Putamen (tissue), 1 donor: ENCODE measurements at regions not wholly inside any gene's neighbourhood (a gene's known extent, or its start where the extent isn't known, plus 50 kb on each side); places are given as distances from the start of the nearest gene placed in this dataset.
"Not testable (repeated sequence)": the region's sequence is repeated elsewhere in the genome, so short reads cannot be mapped to it uniquely, and the experiment has no call there.

Experiments used
- DNase-seq: peaks from one replicate; pipeline ENCODE4 v3.0.0-alpha.2; 2016; ENCODE audit warnings: low spot score

DNA sequence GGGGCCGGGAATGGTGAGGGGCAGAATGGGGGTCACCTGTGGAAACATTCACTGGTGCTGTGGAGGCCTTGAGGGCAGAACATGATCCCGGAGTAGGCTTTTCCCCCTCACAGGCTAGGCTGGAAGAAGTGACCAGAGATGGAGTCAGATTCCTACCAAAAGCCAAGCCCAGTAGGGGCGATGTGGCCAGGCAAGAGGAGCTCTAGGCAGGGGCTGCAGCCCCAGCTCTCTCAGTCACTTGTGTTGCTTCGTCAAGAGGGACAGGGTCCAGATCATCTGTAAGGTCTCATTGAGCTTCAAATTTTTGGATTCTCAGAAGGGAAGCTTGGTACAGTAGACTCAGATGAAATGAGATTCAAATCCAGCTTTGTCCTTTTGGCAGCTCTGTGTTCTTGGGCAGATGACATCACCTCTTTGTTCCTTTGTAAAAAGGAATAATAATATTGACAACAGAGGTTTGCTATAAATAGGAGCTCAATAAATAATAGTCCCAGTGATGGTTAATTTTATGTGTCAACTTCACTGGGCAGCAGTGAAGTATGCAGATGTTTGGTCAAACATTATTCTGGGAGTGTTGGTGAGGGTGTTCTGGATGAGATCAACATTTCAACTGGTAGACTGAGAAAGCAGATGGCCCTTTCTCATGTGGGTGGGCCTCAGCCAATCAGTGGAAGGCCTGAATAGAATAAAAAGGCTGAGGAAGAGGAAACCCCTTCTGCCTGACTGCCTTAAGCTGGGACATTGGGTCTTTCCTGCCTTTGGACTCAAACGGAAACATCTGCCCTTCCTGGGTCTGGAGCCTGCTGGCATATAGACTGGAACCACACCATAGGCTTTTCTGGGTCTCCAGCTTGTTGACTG lies 324.7 kb upstream of the USP24 start:
- peak; percentile 79 for DNase-seq

DNA sequence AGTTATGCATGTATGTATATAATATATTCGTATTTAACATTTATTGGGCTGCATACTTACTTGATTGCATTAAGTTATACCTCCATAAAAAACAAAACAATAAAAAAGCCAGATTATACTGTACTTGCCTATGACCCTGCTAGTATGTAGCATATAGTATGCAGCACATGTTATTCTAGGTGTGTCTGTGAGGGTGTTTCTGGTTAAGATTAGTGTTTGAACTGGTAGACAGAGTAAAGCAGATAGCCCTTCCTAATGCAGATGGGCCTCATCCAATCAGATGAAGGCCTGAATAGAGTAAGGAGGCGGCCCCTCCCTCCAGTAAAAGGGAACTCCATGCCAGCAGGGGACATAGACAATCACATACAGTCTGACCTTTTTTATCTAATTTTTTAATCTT lies 323.3 kb upstream of the USP24 start:
- no peak for DNase-seq

DNA sequence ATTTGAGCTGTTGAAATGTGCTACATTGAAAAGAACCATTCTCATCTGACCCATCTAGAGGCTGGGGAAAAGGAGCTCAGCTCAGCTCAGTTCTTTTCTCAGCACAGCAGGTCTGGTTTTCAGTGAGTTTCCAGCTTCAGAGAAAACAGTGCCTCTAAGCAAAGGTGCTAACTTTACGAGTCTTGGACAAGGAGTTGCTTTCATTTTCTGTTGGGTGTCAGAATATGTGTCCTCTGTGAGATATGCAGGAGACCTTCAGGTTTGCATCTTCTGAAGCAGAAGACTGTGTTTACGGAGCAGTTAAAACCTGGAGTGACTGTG lies 321.3 kb upstream of the USP24 start:
- no peak for DNase-seq

DNA sequence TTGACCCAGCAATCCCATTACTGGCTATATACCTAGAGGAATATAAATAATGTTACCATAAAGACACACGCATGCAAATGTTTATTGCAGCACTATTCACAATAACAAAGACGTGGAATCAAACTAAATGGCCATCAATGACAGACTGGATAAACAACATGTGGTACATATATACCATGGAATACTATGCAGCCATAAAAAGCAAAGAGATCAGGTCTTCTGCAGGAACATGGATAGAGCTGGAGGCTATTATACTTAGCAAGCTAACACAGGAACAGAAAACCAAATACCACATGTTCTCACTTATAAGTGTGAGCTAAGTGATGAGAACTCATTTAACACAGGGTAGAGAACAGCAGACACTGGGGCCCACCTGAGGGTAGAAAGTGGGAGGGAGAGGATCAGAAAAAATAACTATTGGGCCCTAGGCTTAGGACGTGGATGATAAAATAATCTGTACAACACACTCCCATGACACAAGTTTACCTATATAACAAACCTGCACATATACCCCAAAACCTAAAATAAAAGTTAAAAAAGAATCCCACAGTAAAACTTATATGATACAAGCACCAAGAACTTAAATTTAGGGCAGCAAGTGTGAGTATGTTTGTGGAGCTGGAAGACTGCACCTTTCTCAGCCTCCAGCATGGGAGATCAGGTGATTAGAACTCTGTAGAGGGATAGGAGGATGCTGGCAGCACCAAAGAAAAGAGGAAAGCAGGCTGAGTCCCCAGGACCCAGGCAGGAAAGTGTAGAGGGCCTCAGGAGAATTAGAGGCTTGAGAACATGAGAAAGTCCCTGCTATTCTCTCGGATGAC lies 320.8 kb upstream of the USP24 start:
- DNase-seq, result no peak

DNA sequence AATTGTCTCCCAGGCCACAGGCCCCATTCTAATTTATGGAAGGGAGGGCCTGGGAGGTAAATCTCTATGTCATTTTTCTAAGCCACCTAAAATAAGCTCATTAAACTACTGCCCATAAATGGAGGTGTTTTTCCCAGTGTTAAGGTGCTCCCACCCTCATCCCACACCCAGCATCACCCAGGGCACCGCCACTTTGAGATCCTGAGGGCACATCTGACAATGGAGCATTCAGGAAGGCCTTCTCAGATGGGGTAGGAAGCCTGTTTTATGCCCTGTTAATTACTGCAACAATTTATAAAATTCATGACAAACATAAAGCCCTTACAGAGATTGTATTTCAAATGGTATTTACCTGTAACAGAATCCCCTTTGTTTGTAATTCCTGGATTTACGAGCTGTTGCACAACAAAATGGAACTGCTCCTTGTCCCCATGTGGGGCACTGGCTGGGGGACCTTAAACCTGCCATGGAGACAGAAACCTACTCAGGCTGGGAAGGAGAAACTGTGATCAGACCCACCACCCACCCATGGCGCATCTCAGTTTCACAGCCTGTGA lies 319.5 kb upstream of the USP24 start:
- DNase-seq, result no peak

DNA sequence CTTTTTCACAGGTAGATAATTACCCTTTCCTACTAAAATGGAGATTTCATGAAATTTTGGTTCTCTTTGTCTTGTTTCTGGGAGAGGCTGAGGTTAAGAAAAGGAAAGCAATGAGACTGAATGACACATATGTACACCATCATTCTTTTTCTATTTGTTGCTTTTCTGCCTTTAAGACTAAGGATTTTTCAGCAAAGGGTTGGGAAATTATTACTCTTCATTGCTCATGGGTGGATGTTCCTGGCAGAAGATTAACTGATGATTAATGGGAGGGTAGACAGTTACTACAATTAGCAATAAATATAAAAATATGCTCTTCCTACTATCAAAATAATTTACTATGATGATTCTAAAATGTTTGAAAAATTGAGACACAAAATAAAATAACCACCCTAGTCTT lies 316.5 kb upstream of the USP24 start:
- no peak for DNase-seq

DNA sequence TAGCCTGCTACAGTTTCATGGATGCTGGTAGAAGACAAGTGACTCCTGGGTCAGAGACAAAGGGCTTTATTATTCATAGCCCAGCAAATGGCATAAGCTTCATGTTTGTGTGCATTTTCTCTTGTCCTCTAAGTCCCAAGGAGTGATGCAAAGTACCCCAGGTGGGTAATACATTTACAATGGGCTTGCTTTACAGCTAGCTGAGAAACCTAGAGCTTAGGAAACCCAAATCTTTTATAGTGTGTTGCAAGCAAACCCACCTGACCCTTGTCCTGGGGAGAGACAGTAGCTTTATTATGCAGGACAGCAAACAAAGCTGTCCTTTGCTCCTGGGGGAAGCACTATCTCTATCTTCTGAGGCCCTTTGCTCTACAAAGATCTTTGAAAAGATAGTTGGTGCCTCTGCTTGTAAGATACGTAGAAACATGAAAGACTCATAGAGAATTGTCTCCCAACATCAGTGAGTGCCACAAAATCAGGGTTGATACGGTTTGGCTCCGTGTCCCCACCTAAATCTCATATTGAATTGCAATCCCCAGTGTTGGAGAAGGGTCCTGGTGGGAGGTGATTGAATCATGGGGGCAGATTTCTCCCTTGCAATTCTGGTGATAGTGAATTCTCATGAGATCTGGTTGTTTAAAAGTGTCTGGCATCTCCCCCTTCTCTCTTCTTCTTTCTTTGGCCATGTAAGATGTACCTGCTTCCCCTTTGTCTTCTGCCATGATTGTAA lies 315.8 kb upstream of the USP24 start:
- DNase-seq, result no peak

DNA sequence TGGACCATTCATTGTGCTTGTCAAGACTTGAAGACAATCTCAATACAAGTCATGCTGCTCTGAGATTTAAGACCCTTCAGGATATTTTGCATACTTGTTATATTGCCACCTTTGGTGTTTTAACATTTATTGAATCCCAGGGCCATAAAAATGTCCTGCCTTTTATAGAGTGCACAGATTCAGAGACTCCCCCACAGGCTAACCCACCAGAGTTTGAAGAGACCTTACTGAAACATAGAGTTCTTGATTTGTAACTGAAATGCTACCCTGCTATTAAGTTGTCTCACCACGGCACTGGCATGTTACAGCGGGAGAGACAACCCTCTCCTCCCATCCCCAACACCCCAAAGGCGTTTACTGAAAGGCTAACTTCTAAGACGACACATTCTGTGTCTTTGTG lies 313.9 kb upstream of the USP24 start:
- no peak for DNase-seq

DNA sequence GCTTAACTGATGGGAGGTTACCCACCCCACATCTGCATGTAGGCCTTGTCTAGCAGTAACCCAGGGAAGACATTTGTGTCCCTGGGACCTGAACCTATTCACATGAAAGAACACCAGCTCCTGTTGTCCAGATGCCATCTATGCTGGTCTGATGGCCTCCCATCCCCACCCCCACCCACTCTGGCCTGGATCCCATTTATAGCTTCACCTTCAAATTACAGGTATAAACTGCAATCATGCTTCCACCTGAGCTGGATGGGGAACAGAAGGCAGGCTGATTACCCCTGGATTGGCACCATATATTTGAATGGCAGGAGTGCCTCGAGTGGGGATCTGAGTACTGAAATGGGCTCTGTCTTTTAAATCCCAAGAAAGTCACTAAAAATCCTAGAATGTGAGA lies 312.7 kb upstream of the USP24 start:
- DNase-seq, result no peak

DNA sequence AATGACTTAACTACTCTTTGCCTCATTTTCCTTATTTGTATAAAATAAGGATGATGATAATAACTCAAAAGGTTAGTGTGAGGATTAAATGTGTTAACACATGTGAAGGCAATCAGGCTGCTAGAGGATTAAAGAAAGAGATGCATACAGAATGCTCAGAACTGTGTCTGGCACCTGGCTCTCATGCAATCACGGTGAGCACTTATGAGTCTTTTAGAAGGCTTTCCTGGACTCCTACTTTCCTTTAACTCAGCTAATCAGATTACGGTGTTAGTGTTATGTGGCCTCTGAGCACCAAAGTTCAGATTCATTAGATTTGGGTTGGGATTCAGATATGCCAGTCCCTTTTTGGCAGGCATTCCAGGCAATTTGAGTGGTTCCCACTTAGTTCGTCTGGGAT lies 311.6 kb upstream of the USP24 start:
- no peak for DNase-seq

DNA sequence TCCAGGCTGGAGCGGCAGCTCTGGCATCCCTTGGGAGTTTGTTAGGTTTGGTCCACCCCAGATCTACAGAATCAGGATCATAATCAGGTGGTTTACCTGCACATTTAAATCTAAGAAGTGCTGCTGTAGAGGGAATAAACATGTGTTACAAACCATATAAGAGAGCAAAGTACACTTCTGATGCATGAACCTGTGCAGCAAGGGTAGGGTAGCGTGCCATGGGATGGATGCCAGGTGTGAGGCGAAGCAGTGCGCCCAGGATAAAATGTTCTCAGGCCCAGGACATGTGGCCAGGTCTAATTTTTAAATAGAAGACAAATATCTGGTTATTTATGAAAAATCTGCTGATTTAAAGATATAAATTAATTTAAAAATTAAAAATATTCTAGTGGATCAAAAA lies 308.8 kb upstream of the USP24 start:
- no peak for DNase-seq

DNA sequence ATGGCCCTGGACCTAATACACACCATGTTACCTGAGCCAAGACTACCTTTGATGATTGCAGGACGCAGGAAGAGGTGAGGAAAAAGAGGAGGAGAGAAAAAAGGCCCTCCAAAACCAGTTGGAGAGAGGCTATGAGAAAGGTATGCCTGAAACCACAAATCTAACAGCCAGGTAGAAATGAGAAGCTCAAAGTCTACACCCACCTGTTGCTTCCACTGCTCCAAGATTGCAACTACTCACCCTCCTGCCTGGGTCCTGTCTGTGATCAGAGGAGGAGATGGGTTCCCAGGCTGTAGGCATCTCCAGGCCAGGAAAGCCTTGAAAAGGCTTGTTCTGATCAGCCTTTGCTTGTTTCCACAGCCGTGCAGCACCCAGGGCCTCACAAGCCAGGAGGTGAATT lies 307.8 kb upstream of the USP24 start:
- DNase-seq, result no peak

DNA sequence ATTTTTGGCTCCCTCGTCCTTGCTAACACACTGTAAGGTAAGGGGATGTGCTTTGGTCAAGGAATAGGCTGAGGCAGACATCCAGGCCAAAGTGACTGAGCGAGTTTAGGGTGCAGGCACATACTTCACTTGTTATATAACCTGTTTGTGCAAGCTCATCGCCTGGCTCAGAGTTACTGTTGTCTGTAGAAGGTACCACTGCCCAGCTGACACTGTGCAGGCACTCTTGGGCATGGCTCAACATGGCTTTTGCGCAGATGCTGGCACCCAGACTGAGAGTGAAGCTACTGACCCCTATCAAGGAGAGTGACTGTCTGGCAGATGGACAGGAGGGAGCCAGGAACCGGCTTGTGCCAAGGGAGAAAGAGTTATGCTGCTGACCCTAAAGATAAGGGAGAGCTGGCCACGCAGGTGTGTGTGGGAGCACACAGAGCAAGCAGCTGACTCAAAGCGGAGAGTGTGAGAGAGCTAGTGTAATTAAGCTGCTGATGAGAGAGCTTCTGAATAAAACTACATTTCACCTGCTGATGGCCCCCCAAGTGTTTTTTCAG lies 307.3 kb upstream of the USP24 start:
- no peak for DNase-seq

DNA sequence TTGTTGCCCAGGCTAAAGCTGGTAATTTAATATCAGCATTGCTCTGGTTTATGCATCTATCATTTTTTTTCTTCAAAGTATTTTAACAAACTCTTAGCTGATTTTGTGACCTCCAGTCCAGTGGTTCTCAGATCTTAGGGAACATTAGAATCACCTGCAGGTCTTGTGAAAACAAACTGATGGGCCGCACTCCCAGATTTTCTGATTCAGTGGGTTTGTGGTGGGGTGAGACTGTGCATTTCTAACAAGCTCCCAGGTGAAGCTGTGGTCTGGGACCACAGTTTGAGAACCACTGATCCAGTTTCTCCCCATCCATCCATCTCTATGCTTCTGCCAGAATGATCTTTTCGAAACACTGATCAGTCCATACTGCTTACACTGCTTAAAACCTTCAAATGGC lies 305.7 kb upstream of the USP24 start:
- DNase-seq, result no peak

DNA sequence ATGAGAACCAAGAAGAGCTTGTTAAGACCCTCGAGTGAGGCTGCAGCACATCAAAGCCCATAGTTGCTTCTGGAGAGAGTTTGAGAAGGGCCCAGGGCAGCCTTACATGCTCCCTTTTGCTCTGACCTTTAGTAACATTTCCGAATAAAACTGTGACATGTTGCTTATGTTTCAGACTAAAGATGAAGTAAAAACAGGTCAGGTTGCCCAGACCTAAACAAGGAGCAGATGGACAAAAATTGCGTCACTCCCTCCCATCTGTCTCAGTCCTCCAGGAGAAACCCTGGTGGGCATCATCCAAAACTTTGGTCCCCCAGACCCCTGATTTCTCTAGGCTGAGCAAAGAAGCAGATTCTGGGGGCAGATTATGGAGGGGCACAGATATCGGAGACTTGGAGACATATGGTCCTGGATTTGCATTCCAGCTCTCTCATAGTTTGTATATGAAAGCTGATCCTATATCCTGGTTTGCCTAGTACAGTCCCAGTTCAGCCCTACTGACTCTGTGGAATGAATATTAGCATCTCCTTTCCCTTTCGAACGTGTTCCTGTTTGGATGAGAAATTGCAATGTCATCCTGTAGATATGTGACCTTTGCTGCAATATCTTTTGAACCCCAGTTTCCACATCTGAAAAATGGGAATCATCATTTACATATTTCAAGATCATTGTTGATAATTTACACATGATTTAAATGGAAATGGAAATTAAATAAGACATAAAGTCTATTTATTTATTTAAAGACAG lies 304.9 kb upstream of the USP24 start:
- DNase-seq, result no peak

DNA sequence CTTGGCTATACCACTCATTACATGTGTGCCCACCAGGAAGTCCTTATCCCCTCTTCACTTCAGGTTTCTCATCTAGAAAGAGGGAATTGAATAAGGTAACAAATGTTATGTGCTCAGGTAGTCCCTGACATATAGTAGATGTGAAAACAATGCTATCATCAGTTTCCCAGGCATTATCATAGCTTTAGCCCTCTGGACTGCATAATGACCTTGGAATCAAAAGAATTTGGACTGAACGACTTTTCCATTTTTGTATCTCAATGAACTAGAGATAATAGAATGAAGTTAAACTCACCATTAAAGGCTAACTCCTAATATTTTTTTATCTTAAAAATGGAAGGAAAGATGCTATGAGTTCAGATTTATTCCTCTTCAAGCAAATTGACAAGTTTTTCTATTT lies 304.1 kb upstream of the USP24 start:
- no peak for DNase-seq

DNA sequence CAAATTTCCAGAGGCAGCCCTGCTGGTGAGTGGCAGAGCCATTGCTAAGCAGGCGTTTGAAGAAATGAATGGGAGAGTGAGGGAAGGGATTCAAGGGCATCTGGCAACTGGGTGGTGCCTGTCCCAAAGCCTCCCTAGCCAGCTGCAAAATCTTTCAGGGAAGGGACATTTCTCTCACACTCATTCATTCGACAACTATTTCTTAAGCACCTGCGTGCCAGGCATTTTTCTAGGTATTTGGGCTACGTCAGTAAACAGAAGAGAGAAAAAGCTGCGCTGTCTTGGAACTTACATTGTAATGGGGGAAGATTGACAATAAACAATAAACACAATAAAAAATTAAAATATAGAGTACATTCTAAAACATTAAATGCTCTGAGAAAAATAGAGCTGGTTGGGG lies 301.9 kb upstream of the USP24 start:
- DNase-seq, result no peak

DNA sequence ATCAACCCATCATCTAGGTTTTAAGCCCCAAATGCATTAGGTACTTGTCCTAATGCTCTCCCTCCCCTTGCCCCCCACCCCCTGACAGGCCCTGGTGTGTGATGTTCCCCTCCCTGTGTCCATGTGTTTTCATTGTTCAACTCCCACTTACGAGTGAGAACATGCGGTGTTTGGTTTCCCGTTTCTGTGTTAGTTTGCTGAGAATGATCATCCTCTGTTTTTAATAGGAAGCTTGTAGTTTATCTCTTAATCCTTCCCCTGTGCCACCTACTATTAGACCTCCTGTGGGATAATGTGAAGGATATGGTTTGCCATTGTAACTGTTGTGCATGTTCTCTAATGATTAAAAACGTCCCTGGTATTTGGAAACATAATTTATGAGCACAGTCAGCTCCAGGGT lies 299.4 kb upstream of the USP24 start:
- DNase-seq, result not testable (repeated sequence)

DNA sequence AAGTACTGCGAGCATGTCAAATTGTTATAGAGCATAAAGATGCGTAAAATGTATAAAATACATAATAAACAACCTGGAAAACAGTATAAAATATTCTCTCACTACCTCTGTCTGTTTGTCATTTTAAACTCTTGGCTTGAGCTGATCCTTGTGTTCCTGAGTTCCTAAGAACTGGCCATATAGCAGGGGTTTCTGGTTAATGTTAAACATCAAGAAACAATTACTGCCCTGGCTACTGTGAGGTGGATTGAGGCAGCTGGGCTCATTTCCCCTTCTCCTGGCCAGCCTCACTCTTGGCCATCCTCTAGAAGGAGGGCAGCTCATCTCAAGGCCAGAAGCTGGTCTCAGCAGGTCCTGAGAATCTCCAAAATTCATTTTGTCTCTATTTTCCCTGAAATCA lies 297.3 kb upstream of the USP24 start:
- DNase-seq, result no peak

DNA sequence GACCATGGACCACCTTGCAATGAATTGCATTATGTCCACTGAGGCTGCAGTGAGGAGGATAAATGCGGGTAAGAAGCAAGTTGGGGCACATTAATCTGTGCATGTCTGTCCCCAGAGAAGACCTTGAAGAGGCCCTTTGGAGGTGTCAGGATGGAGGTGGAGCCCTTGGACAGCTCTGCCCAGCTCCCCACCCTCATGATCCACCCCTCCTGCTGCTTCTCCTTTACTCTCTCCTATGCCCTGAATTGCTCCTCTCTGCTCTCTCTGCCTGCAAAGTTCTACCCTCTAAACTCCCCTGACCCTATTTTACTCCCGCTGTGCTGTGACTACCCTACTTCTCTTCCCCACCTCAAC lies 292.4 kb upstream of the USP24 start:
- DNase-seq, result no peak

DNA sequence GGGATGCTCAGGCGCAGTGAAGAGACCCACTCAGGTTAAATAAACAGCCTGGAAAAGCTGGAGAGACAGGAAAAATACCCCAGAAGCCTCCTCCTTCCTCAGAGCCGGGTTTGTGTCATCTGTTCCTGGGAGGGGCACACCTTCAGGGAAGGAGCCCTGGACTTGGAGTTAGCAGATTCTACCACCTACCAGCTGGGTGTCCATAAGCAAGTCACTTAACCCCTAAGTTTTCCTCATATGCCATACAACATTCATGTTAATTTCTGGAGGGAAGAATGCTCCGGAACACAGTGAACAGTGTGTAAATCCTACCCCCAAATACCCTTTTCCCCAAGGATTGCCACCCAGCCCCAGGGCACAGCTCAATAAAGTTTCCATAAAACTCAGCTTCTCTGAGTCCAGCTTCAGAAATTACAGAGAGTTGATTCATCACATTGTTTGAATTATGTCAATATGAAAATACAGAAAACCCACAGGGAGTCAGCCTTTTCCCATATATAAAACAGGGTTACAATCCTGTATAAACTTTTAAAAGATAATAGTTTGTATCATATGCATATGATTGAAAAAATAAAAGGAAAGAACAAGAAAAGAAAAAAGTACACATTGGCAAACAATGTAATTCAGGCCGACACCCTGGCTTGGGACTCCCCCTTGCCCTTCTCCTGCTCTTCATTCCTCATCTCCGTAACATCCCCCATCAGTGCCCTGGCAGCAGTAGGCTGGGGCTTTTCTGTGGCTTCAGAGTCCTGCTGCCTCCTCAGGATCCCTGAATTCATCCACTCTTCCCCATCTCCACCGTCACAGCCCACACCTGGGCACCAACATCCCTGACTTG lies 291.8 kb upstream of the USP24 start:
- DNase-seq, result no peak
